OCI-LY7 (cell line): ENCODE measurements at regions not wholly inside any gene's neighbourhood (a gene's known extent, or its start where the extent isn't known, plus 50 kb on each side); places are given as distances from the start of the nearest gene placed in this dataset.

Source experiments
- CTCF ChIP-seq: fragments of 200-600 bp; sonication (generic); conservative IDR thresholded peaks from 2 replicates; pipeline ENCODE4 v1.5.1; 2014; ENCODE audit warnings: mild to moderate bottlenecking, antibody characterized with exemption, low read length, moderate library complexity, mixed read lengths
- EZH2phosphoT487 ChIP-seq: fragments of 200-600 bp; sonication (generic); IDR thresholded peaks from 2 replicates; pipeline ENCODE4 v1.6.1; 2018; ENCODE audit warnings: low read depth, borderline replicate concordance, mild to moderate bottlenecking, mixed run types, antibody characterized with exemption, low read length, moderate library complexity, mixed read lengths

DNA sequence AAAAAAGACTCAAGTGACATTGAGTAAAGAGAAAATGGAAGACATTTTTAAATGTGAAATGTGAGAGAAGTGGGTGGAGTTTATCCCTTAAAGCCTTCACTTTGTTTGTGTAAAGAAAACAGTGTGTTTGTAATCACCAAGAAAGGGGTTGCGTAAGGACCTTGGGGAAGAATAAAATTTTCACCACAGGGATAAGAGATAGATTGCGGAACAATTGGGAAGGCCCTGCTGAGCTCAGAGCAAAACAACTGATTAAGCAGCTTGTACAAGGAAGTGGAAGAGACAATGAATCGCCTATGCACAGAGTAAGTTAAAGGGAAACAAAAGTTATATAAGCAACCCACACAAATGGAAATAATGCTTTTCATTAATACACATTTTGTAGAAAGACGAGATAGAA is 327.7 kb downstream of the RAD51AP2 start:
- no peak for TF ChIP-seq CTCF
- TF ChIP-seq EZH2phosphoT487: no peak
